HEK293T (cell line): ENCODE measurements at regions not wholly inside any gene's neighbourhood (a gene's known extent, or its start where the extent isn't known, plus 50 kb on each side); places are given as distances from the start of the nearest gene placed in this dataset.

ENCODE experiments used
- CTCF ChIA-PET: fragments of 350-600 bp; formaldehyde crosslinking; extraction: SDS; loops from one replicate; lab custom pipeline; 2021; ENCODE audit warnings: antibody characterized with exemption, inconsistent platforms; lab: Yijun Ruan, JAX
- POLR2A ChIA-PET: fragments of 350-600 bp; formaldehyde crosslinking; extraction: SDS; loops from one replicate; lab custom pipeline; 2020; ENCODE audit warnings: antibody characterized with exemption, inconsistent platforms; lab: Yijun Ruan, JAX
- DNase-seq: peaks from one replicate; pipeline ENCODE4 v3.0.0; 2012; ENCODE audit warnings: mixed read lengths; ENCODE audit errors: extremely low spot score
- ARNT ChIP-seq: fragments of 450-650 bp; IDR thresholded peaks from 2 replicates; pipeline ENCODE4 v1.6.1; 2017; ENCODE audit warnings: mild to moderate bottlenecking
- BHLHE40 ChIP-seq: fragments of 450-650 bp; IDR thresholded peaks from 2 replicates; pipeline ENCODE4 v1.6.1; 2016; ENCODE audit warnings: mild to moderate bottlenecking, moderate library complexity, borderline replicate concordance
- CTBP1 ChIP-seq: fragments of 450-650 bp; IDR thresholded peaks from 2 replicates; pipeline ENCODE4 v1.6.1; 2016; ENCODE audit warnings: borderline replicate concordance
- ELF4 ChIP-seq: fragments of 450-650 bp; IDR thresholded peaks from 2 replicates; pipeline ENCODE4 v1.6.1; 2017; ENCODE audit warnings: antibody characterized with exemption
- FOXA1 ChIP-seq: fragments of 450-650 bp; IDR thresholded peaks from 2 replicates; pipeline ENCODE4 v1.6.1; 2016; ENCODE audit warnings: mild to moderate bottlenecking
- FOXK2 ChIP-seq: fragments of 450-650 bp; IDR thresholded peaks from 2 replicates; pipeline ENCODE4 v1.6.1; 2016; ENCODE audit warnings: mild to moderate bottlenecking
- FOXM1 ChIP-seq: fragments of 450-650 bp; IDR thresholded peaks from 2 replicates; pipeline ENCODE4 v1.6.1; 2017; ENCODE audit warnings: mild to moderate bottlenecking, borderline replicate concordance
- HDGF ChIP-seq: fragments of 450-650 bp; IDR thresholded peaks from 2 replicates; pipeline ENCODE4 v1.6.1; 2017; ENCODE audit warnings: antibody characterized with exemption, borderline replicate concordance
- L3MBTL2 ChIP-seq: fragments of 450-650 bp; conservative IDR thresholded peaks from 2 replicates; pipeline ENCODE4 v1.6.1; 2016; ENCODE audit warnings: mild to moderate bottlenecking
- LEF1 ChIP-seq: fragments of 450-650 bp; IDR thresholded peaks from 2 replicates; pipeline ENCODE4 v1.6.1; 2017; ENCODE audit warnings: mild to moderate bottlenecking, borderline replicate concordance
- NFRKB ChIP-seq: fragments of 450-650 bp; IDR thresholded peaks from 2 replicates; pipeline ENCODE4 v1.6.1; 2016; ENCODE audit warnings: mild to moderate bottlenecking, moderate library complexity
- PKNOX1 ChIP-seq: fragments of 450-650 bp; IDR thresholded peaks from 2 replicates; pipeline ENCODE4 v1.6.1; 2016
- SP1 ChIP-seq: fragments of 450-650 bp; IDR thresholded peaks from 2 replicates; pipeline ENCODE4 v1.6.1; 2017
- SUZ12 ChIP-seq: fragments of 450-650 bp; IDR thresholded peaks from 2 replicates; pipeline ENCODE4 v1.6.1; 2016; ENCODE audit warnings: mild to moderate bottlenecking
- TARDBP ChIP-seq: fragments of 450-650 bp; IDR thresholded peaks from 2 replicates; pipeline ENCODE4 v1.6.1; 2016
- ZNF384 ChIP-seq: fragments of 450-650 bp; IDR thresholded peaks from 2 replicates; pipeline ENCODE4 v1.6.1; 2016

GRCh38 chr5:30698217-30698616 is 495.3 kb upstream of the CDH6 start:
- CTCF ChIA-PET, result no interaction called here
- TF ChIP-seq FOXK2 (no peak), NFRKB (no peak), ARNT (no peak), FOXM1 (no peak), HDGF (no peak), ELF4 (no peak), SP1 (no peak), L3MBTL2 (no peak), BHLHE40 (no peak), FOXA1 (no peak), PKNOX1 (no peak), LEF1 (no peak), ZNF384 (no peak), TARDBP (no peak), SUZ12 (no peak), CTBP1 (no peak)
- POLR2A ChIA-PET, result no interaction called here
- no peak for DNase-seq

- CTCF ChIA-PET, result interaction anchor here (0.6 to 0.7 kb wide), 3 partner anchors 308 to 562 kb away, joined by 3 to 4 read pairs (median 3); no protein-coding TSS in a partner anchor
These were observed 500.2 kb upstream of the CDH6 start for GRCh38 chr5:30693326-30693725.

GRCh38 chr5:30690931-30691330 is 502.6 kb upstream of the CDH6 start:
- TF ChIP-seq CTBP1 (no peak), SP1 (no peak), ELF4 (no peak), NFRKB (no peak), BHLHE40 (no peak), FOXA1 (no peak)
- no peak for DNase-seq
- POLR2A ChIA-PET, result no interaction called here
- CTCF ChIA-PET, result no interaction called here

More at GRCh38 chr5:30693326-30693725, 500.2 kb upstream of the CDH6 start:
- POLR2A ChIA-PET, result no interaction called here
- no peak for TF ChIP-seq NFRKB
- no peak for TF ChIP-seq TARDBP
- no peak for TF ChIP-seq PKNOX1
- TF ChIP-seq ARNT, result no peak
- TF ChIP-seq LEF1, result no peak
- no peak for TF ChIP-seq ELF4
- no peak for TF ChIP-seq HDGF
- no peak for TF ChIP-seq FOXA1
- TF ChIP-seq CTBP1, result no peak
- no peak for TF ChIP-seq L3MBTL2
- no peak for TF ChIP-seq BHLHE40
- no peak for TF ChIP-seq SUZ12
- TF ChIP-seq FOXM1, result no peak
- TF ChIP-seq SP1, result no peak
- no peak for DNase-seq

- CTCF ChIA-PET, result no interaction called here
- DNase-seq, result no peak
- POLR2A ChIA-PET, result no interaction called here
- TF ChIP-seq FOXK2 (no peak), NFRKB (no peak)
These were observed 506.0 kb upstream of the CDH6 start for GRCh38 chr5:30687461-30687860.

- CTCF ChIA-PET, result no interaction called here
- no peak for DNase-seq
- POLR2A ChIA-PET, result no interaction called here
- TF ChIP-seq SP1 (no peak), L3MBTL2 (no peak), NFRKB (no peak), BHLHE40 (no peak), PKNOX1 (no peak), FOXM1 (no peak), TARDBP (no peak), CTBP1 (no peak)
These were observed 507.0 kb upstream of the CDH6 start for GRCh38 chr5:30686530-30686929.

GRCh38 chr5:30676223-30676840 is 517.2 kb upstream of the CDH6 start:
- CTCF ChIA-PET, result no interaction called here
- TF ChIP-seq TARDBP (no peak), FOXK2 (no peak), HDGF (no peak), SUZ12 (no peak), NFRKB (no peak), FOXA1 (no peak), ZNF384 (no peak), SP1 (no peak), CTBP1 (no peak), BHLHE40 (no peak), ELF4 (no peak), L3MBTL2 (no peak), LEF1 (no peak), FOXM1 (no peak), PKNOX1 (no peak)
- no peak for DNase-seq
- POLR2A ChIA-PET, result no interaction called here
